Neural cell (in vitro differentiated cells): ENCODE measurements at regions not wholly inside any gene's neighbourhood (a gene's known extent, or its start where the extent isn't known, plus 50 kb on each side); places are given as distances from the start of the nearest gene placed in this dataset.

ENCODE experiments used
- H2AFZ ChIP-seq: fragments of 200-600, 300-800 bp; sonication (generic), shearing (Covaris generic); 2 replicates; pipeline ENCODE4 v1.6.0; 2014; ENCODE audit warnings: low read depth, mild to moderate bottlenecking, antibody characterized with exemption, low read length, moderate library complexity
- H3F3A ChIP-seq: fragments of 200-600 bp; shearing (Covaris generic); 2 replicates; pipeline ENCODE4 v1.6.1; 2016; ENCODE audit warnings: mild to moderate bottlenecking, moderate library complexity, mixed read lengths, antibody characterized with exemption, low read length; ENCODE audit not compliant: insufficient read depth, poor library complexity, severe bottlenecking
- H3K27ac ChIP-seq: fragments of 200-600, 300-800 bp; sonication (generic), shearing (Covaris generic); 2 replicates; pipeline ENCODE4 v1.5.1; 2014; ENCODE audit warnings: mild to moderate bottlenecking, low read length, moderate library complexity
- H3K27me3 ChIP-seq: fragments of 300-800, 200-600 bp; sonication (generic), shearing (Covaris generic); 2 replicates; pipeline ENCODE4 v1.6.0; 2014; ENCODE audit warnings: mild to moderate bottlenecking, low read depth, low read length, moderate library complexity; ENCODE audit not compliant: insufficient read depth
- H3K36me3 ChIP-seq: fragments of 300-800, 200-600 bp; sonication (generic), shearing (Covaris generic); 2 replicates; pipeline ENCODE4 v1.5.1; 2014; ENCODE audit warnings: mild to moderate bottlenecking, antibody characterized with exemption, low read length, moderate library complexity; ENCODE audit not compliant: insufficient read depth
- H3K4me2 ChIP-seq: fragments of 300-800, 200-600 bp; sonication (generic), shearing (Covaris generic); 2 replicates; pipeline ENCODE4 v1.6.0; 2014; ENCODE audit warnings: mild to moderate bottlenecking, low read length
- H3K4me3 ChIP-seq: fragments of 300-800, 200-600 bp; sonication (generic), shearing (Covaris generic); 2 replicates; pipeline ENCODE4 v1.5.1; 2014; ENCODE audit warnings: mild to moderate bottlenecking, low read length, moderate library complexity
- H3K79me2 ChIP-seq: fragments of 200-600 bp; shearing (Covaris generic); replicated peaks from 2 replicates; pipeline ENCODE4 v1.6.0; 2014; ENCODE audit warnings: mild to moderate bottlenecking, low read length, moderate library complexity; ENCODE audit not compliant: insufficient read depth
- H3K9ac ChIP-seq: fragments of 300-800, 200-600 bp; sonication (generic), shearing (Covaris generic); 2 replicates; pipeline ENCODE4 v1.6.1; 2016; ENCODE audit warnings: mild to moderate bottlenecking, low read length, mixed read lengths
- H3K9me2 ChIP-seq: fragments of 200-600 bp; shearing (Covaris generic); 2 replicates; pipeline ENCODE4 v1.6.1; 2016; ENCODE audit warnings: mild to moderate bottlenecking, low read length, mixed read lengths; ENCODE audit not compliant: insufficient read depth
- H3K9me3 ChIP-seq: fragments of 200-600, 300-800 bp; sonication (generic), shearing (Covaris generic); 2 replicates; pipeline ENCODE4 v1.6.1; 2016; ENCODE audit warnings: mild to moderate bottlenecking, mixed run types, low read length, moderate library complexity, mixed read lengths
- H4K20me1 ChIP-seq: fragments of 200-600 bp; shearing (Covaris generic); 2 replicates; pipeline ENCODE4 v1.6.1; 2016; ENCODE audit warnings: mild to moderate bottlenecking, mixed run types; ENCODE audit not compliant: insufficient read depth
- CTCF ChIP-seq: fragments of 450-650 bp; IDR thresholded peaks from 2 replicates; pipeline ENCODE4 v1.5.1; 2014; ENCODE audit warnings: antibody characterized with exemption, mild to moderate bottlenecking, moderate library complexity; ENCODE audit not compliant: poor library complexity, severe bottlenecking
- EP300 ChIP-seq: fragments of 450-650 bp; conservative IDR thresholded peaks from 2 replicates; pipeline ENCODE4 v1.6.1; 2014; ENCODE audit warnings: antibody characterized with exemption, mild to moderate bottlenecking, moderate library complexity; ENCODE audit not compliant: poor library complexity, severe bottlenecking
- EZH2 ChIP-seq: fragments of 200-600, 300-800 bp; shearing (Covaris generic), sonication (generic); IDR thresholded peaks from 2 replicates; pipeline ENCODE4 v1.6.1; 2014; ENCODE audit warnings: antibody characterized with exemption, low read length, borderline replicate concordance, mild to moderate bottlenecking; ENCODE audit not compliant: insufficient read depth, poor library complexity, severe bottlenecking
- MXI1 ChIP-seq: fragments of 450-650 bp; conservative IDR thresholded peaks from 2 replicates; pipeline ENCODE4 v1.6.1; 2014; ENCODE audit warnings: antibody characterized with exemption, mild to moderate bottlenecking; ENCODE audit not compliant: poor library complexity, severe bottlenecking
- POLR2AphosphoS5 ChIP-seq: IDR thresholded peaks from 2 replicates; pipeline ENCODE4 v1.6.1; 2012
- RAD21 ChIP-seq: fragments of 450-650 bp; conservative IDR thresholded peaks from 2 replicates; pipeline ENCODE4 v1.6.1; 2014; ENCODE audit warnings: antibody characterized with exemption, mild to moderate bottlenecking, moderate library complexity
- REST ChIP-seq: IDR thresholded peaks from 2 replicates; pipeline ENCODE4 v1.6.1; 2012; ENCODE audit warnings: borderline replicate concordance
- SMC3 ChIP-seq: fragments of 450-650 bp; conservative IDR thresholded peaks from 2 replicates; pipeline ENCODE4 v1.6.1; 2014; ENCODE audit warnings: antibody characterized with exemption, mild to moderate bottlenecking, moderate library complexity; ENCODE audit not compliant: poor library complexity
- TAF1 ChIP-seq: IDR thresholded peaks from 2 replicates; pipeline ENCODE4 v1.6.1; 2012; ENCODE audit warnings: low read depth

GRCh38 chr1:55333461-55333860 is 118.3 kb upstream of the USP24 start:
- no peaks in the 10 kb centered on the region for H3K79me2 ChIP-seq
- no peak overlapping the region for H3K4me3 ChIP-seq
- H3K4me2 ChIP-seq: no peak overlapping the region
- H3K9me3 ChIP-seq: no peaks in the 10 kb centered on the region
- no peaks in the 10 kb centered on the region for H3F3A ChIP-seq
- H3K9me2 ChIP-seq: no peaks in the 10 kb centered on the region
- no peak overlapping the region for H3K9ac ChIP-seq
- H2AFZ ChIP-seq: no peak overlapping the region
- no peak overlapping the region for H3K27ac ChIP-seq
- TF ChIP-seq EZH2 (no peak), REST (no peak), SMC3 (no peak), TAF1 (no peak), POLR2AphosphoS5 (no peak), MXI1 (no peak), EP300 (no peak), RAD21 (no peak), CTCF (no peak)
- no peaks in the 10 kb centered on the region for H4K20me1 ChIP-seq
- H3K27me3 ChIP-seq: no peaks in the 10 kb centered on the region
- H3K36me3 ChIP-seq: no peaks in the 10 kb centered on the region

GRCh38 chr1:55331351-55331750 is 116.2 kb upstream of the USP24 start:
- no peaks in the 10 kb centered on the region for H3K9me2 ChIP-seq
- H3K9ac ChIP-seq: no peak overlapping the region
- H3K27me3 ChIP-seq: no peaks in the 10 kb centered on the region
- no peaks in the 10 kb centered on the region for H3K9me3 ChIP-seq
- no peak overlapping the region for H2AFZ ChIP-seq
- no peak overlapping the region for H3K4me3 ChIP-seq
- no peak overlapping the region for H3K4me2 ChIP-seq
- no peak overlapping the region for H3K27ac ChIP-seq
- H3K36me3 ChIP-seq: no peaks in the 10 kb centered on the region
- TF ChIP-seq POLR2AphosphoS5 (no peak), CTCF (no peak), EZH2 (no peak), RAD21 (no peak), TAF1 (no peak), EP300 (no peak)
- H3F3A ChIP-seq: no peaks in the 10 kb centered on the region
- H4K20me1 ChIP-seq: no peaks in the 10 kb centered on the region
- no peaks in the 10 kb centered on the region for H3K79me2 ChIP-seq
